ENCODE measurements at regions not wholly inside any gene's neighbourhood (a gene's known extent, or its start where the extent isn't known, plus 50 kb on each side); places are given as distances from the start of the nearest gene placed in this dataset.

DNA sequence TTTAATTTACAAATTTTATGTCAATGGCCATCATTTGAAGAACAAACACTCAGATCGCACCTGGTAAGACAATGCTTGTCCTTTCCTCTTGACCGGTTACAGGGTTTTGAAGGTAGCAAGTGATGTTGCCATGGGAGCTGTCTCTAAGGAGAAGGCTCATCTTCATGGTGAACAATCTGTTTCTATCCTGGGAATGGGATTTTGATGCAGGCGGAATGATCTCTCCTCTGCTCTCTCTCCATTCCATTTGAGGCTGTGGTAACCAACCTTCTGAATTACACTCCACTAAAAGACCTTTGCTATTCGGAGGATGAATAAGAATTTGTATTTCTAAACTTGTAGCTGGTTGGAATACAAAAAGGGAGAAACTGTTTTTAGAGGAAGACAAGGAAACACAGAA is 57.9 kb upstream of the SLC5A9 start:
- TF ChIP-seq CTCF (IDR thresholded peaks at IDR 0.05; ENCODE audit: low read length) (no peak), EZH2 (IDR thresholded peaks at IDR 0.05; ENCODE audit: borderline replicate concordance, low read length) (no peak)

Measured in OCI-LY1 (cell line).